ENCODE measurements at regions not wholly inside any gene's neighbourhood (a gene's known extent, or its start where the extent isn't known, plus 50 kb on each side); places are given as distances from the start of the nearest gene placed in this dataset.
"Not testable (repeated sequence)": the region's sequence is repeated elsewhere in the genome, so short reads cannot be mapped to it uniquely, and the experiment has no call there.

DNA sequence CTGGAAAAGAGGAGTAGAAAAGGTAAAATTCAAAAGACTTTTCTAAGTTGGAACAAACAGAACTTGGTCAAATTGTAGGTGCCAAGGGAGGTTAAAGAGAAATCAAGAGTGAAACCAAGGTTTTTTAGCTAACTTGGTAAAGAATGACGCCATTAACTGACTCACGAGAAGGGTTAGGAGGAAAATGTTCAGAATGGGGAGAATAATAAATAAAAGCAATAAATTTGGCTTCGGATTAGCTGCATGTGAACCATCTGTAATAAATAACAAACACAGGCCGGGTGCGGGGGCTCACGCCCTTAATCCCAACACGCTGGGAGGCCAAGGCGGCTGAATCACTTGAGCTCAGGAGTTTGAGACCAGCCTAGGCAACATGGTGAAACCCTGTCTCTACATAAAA, 71.9 kb upstream of the SRRM3 start:
- TF ChIP-seq, protein P1, sequence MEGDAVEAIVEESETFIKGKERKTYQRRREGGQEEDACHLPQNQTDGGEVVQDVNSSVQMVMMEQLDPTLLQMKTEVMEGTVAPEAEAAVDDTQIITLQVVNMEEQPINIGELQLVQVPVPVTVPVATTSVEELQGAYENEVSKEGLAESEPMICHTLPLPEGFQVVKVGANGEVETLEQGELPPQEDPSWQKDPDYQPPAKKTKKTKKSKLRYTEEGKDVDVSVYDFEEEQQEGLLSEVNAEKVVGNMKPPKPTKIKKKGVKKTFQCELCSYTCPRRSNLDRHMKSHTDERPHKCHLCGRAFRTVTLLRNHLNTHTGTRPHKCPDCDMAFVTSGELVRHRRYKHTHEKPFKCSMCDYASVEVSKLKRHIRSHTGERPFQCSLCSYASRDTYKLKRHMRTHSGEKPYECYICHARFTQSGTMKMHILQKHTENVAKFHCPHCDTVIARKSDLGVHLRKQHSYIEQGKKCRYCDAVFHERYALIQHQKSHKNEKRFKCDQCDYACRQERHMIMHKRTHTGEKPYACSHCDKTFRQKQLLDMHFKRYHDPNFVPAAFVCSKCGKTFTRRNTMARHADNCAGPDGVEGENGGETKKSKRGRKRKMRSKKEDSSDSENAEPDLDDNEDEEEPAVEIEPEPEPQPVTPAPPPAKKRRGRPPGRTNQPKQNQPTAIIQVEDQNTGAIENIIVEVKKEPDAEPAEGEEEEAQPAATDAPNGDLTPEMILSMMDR (IDR thresholded peaks at IDR 0.05; ENCODE audit: low read depth, low read length) = no peak

DNA sequence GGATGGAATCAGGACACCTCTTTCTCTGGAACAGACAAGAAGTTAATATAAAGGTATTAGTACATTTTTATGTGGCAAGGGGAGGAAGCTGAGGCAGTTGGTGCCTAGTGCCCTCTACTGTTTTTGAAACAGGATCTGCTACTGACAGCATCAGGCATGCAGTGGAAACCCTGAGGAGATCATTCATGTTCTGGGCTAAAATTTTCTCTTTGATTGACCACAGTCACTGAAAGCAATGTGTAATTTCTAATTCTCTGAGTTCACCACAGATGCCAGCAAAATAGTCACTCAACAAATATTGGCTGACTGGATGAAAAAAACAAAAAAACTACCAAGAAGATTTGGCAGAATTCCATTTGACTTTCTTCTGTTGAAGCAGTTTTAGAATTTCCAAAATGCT, 71.0 kb upstream of the SRRM3 start:
- DNase-seq (ENCODE audit: extremely low read depth, low read depth) = not testable (repeated sequence)
- TF ChIP-seq, protein P1 (IDR thresholded peaks at IDR 0.05; ENCODE audit: low read depth, low read length) = peak; percentile 45

More for the DNA sequence above, 71.9 kb upstream of the SRRM3 start:
- no peak for DNase-seq (ENCODE audit: extremely low read depth, low read depth)

DNA sequence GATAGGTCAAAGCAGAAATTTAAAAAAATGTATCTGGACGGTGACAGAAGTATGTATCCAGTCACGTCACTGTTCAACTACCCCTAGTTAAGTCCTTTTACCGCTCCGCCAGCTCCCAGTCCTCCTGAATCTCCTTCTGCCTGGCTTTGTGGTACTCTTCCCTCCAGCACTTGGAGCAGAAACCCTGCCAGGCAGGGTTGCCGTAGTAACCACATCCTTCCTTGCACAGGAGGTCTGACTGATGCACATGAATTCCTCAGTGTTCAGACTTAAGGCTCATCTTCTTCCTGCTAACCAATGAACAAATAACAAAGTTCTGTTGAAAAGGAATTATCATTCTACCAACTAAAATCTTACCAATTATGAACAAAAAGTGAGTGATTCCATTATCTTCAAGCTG, 69.8 kb upstream of the SRRM3 start:
- DNase-seq (ENCODE audit: extremely low read depth, low read depth) = not testable (repeated sequence)

DNA sequence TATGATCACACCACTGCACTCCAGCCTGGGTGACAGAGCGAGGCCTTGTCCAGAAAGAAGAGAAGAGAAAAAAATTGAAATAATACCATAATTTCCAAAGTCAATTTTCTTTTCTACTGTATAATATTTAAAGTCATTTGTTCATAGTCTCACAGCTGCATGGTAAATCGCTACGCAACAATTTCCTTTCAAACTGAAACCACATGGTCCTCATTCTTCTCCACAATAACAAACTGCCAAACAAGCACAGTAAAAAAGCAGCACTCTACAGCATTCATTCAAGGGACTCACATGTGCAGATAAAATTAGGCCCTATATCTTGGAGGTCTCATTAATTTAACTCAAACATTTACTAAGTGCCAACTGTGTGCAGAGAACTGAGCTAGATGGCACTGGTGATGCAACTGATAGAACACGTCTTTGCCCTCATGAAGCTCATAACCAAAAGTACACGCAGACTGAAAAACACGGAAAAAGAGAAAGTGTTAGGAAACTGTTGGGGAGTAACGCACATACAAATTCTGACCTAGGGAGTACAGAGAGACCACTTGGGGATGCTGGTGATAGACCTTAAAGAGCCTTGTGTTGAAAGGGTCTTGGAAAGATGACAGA, 68.4 kb upstream of the SRRM3 start:
- TF ChIP-seq, protein P1 (IDR thresholded peaks at IDR 0.05; ENCODE audit: low read depth, low read length) = no peak
- no peak for DNase-seq (ENCODE audit: extremely low read depth, low read depth)

DNA sequence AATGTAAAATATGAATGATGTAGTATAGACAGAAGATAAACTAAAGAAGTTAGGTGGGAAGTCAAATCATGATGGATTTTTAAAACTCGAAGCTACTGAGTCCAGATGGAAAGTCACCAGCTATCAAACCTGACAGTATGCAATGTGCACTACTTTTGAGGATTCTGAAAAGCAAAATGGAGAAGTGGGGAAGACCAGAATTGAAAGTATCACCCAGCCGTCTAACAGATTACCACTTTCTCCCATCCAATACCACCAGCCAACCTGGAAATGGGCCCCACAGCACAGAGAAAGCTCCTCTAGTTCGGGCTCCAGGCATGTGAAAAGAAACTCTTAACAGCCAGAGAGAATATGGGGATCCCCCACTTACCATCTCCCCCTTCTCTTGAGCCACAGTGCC, 67.9 kb upstream of the SRRM3 start:
- TF ChIP-seq, protein P1 (IDR thresholded peaks at IDR 0.05; ENCODE audit: low read depth, low read length) = no peak
- DNase-seq (ENCODE audit: extremely low read depth, low read depth) = no peak

DNA sequence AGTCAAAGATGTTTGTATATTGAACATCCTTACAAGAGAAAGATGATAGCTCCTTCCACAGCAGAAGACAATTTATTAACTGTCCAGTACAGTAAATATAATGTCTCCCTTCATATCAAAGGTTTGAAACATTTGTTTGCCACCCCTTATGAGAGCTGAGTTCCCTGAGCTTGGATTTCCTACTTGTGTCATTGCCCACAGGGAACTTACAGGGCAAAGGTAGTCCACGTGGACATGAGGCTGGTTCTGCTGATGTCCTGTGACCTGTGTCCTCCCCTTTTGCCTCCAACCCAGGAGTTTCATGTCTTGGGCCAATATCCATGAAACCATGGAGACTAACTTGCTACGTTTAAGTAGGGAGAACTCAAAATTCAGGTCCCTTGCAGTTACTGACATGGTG, 66.4 kb upstream of the SRRM3 start:
- not testable (repeated sequence) for DNase-seq (ENCODE audit: extremely low read depth, low read depth)

DNA sequence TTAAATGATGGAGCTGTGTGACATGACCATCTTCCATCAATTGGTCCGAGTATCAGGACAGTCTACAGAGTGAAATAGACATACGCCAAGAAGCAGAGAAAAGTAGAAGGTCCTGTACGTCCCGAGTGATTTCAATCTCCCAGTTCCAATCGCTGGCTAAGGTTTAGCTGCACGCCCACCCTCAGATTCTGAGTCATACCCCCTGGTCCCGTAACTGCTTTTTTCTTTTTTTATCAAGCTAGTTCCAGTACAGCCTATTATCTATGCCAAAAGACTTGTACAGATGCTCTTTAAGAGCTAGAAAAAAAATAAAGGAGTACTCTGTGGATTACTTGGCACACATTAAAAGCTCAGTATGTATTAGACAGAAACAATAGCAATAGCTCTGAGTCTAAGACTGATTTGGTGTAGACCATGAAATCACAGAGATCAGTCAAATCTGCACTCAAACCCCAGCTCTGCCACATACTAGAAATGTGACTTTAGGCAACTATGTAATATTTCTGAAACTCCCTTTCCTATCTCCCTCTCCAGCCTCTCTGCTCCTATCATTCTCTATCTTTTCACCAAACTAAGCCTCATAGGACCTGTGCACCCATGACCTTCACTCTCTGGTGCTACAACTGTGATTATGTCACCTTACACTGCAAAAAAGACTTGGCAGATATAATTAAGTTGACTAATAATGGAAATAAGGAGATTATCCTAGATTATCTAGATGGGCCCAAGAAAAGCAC, 63.0 kb upstream of the SRRM3 start:
- not testable (repeated sequence) for DNase-seq (ENCODE audit: extremely low read depth, low read depth)

DNA sequence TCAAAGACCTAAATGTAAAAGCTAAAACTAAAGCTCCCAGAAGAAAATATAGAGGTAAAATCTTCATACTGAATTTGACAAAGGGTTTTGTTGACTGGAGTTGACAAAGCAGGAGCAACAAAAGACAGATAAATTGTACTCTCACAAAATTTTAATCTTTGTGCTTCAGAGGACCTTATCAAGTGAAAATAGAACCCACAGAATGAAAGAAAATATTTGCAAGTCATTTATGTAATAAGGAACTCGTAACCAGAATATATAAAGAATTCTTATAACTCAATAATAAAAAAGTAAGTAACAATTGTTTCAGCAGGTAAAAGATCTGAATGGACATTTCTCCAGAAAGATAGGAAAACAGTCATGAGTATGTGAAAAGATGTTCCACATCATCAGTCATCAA, 62.0 kb upstream of the SRRM3 start:
- no peak for DNase-seq (ENCODE audit: extremely low read depth, low read depth)
- TF ChIP-seq, protein P1 (IDR thresholded peaks at IDR 0.05; ENCODE audit: low read depth, low read length) = no peak

DNA sequence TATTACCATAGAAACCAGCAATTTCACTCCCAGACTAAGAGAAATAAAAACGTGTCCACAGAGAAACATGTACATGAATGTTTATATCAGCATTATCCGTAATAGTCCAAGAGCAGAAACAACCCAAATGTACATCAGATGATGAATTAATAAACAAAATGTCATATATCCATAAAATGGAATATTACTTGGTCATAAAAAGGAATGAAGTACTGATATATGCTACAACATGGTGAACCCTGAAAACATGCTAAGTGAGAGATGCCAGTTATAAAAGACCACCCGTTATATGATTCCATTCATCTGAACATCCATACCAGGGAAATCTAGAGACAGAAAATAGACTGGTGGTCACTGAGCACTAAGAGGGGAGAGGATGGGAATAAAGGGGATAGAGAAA, 61.4 kb upstream of the SRRM3 start:
- DNase-seq (ENCODE audit: extremely low read depth, low read depth) = not testable (repeated sequence)
